SK-N-SH (cell line): ENCODE measurements at regions not wholly inside any gene's neighbourhood (a gene's known extent, or its start where the extent isn't known, plus 50 kb on each side); places are given as distances from the start of the nearest gene placed in this dataset.

Source experiments
- CTCF ChIA-PET: fragments of 300-600, 350-600 bp; formaldehyde crosslinking; extraction: SDS; loops from one replicate; lab custom pipeline; 2021; lab: Yijun Ruan, JAX
- POLR2A ChIA-PET: fragments of 350-600 bp; sonication (Branson Sonifier 250); formaldehyde crosslinking; extraction: SDS; loops from one replicate; lab custom pipeline; 2020; ENCODE audit warnings: antibody characterized with exemption, inconsistent platforms; lab: Yijun Ruan, JAX
- DNase-seq: peaks from one replicate; pipeline ENCODE4 v3.0.0; 2012
- H2AFZ ChIP-seq: fragments of 200-600 bp; sonication (generic); 2 replicates; pipeline ENCODE4 v1.8.1; 2016; ENCODE audit warnings: antibody characterized with exemption, mild to moderate bottlenecking, low read depth
- H3F3A ChIP-seq: fragments of 200-600 bp; sonication (generic); replicated peaks from 2 replicates; pipeline ENCODE3; 2016; ENCODE audit warnings: antibody characterized with exemption, mild to moderate bottlenecking; ENCODE audit not compliant: insufficient read depth
- H3K27ac ChIP-seq, 2 experiments: fragments of 200-500 bp in 1 of 2; fragments of 200-600 bp in 1 of 2; sonication (Bioruptor generic) in 1 of 2; sonication (generic), shearing (Covaris generic) in 1 of 2; 2 replicates each; pipeline versions ENCODE4 v1.5.1 to v1.6.1; 2014 to 2016; ENCODE audit warnings: low read depth in 2 of 2, inconsistent platforms in 1 of 2, low read length in 1 of 2, mild to moderate bottlenecking in 1 of 2, mixed read lengths in 1 of 2
- H3K27me3 ChIP-seq: fragments of 200-600 bp; sonication (generic), shearing (Covaris generic); 2 replicates; pipeline ENCODE4 v1.6.1; 2016; ENCODE audit warnings: mixed run types; ENCODE audit not compliant: insufficient read depth
- H3K36me3 ChIP-seq, 2 experiments: fragments of 200-500 bp in 1 of 2; fragments of 200-600 bp in 1 of 2; sonication (Bioruptor generic) in 1 of 2; sonication (generic) in 1 of 2; replicated peaks in 1 of 2; 2 replicates each; pipeline versions ENCODE3 to v1.5.1; 2014 to 2016; ENCODE audit warnings: low read length in 1 of 2, mild to moderate bottlenecking in 1 of 2; ENCODE audit not compliant: insufficient read depth in 2 of 2, control insufficient read depth in 1 of 2
- H3K4me1 ChIP-seq, 2 experiments: fragments of 200-500 bp in 1 of 2; fragments of 200-600 bp in 1 of 2; sonication (Bioruptor generic) in 1 of 2; sonication (generic), shearing (Covaris generic) in 1 of 2; 2 replicates each; pipeline versions ENCODE4 v1.5.1 to v1.6.1; 2014 to 2016; ENCODE audit warnings: low read depth in 1 of 2, low read length in 1 of 2, mixed run types in 1 of 2; ENCODE audit not compliant: insufficient read depth in 2 of 2, control insufficient read depth in 1 of 2
- H3K4me2 ChIP-seq: fragments of 200-600 bp; sonication (generic), shearing (Covaris generic); 2 replicates; pipeline ENCODE4 v1.6.1; 2017; ENCODE audit warnings: mixed run types
- H3K4me3 ChIP-seq, 2 experiments: fragments of 200-500 bp in 1 of 2; fragments of 200-600 bp in 1 of 2; sonication (Bioruptor generic) in 1 of 2; sonication (generic), shearing (Covaris generic) in 1 of 2; 2 replicates each; pipeline versions ENCODE4 v1.5.1 to v1.8.1; 2014 to 2016; ENCODE audit warnings: low read depth in 2 of 2, inconsistent platforms in 1 of 2, low read length in 1 of 2, mild to moderate bottlenecking in 1 of 2, mixed read lengths in 1 of 2, moderate library complexity in 1 of 2
- H3K79me2 ChIP-seq: fragments of 200-600 bp; sonication (generic); 2 replicates; pipeline ENCODE4 v1.8.1; 2017; ENCODE audit warnings: mild to moderate bottlenecking; ENCODE audit not compliant: insufficient read depth
- H3K9ac ChIP-seq: fragments of 200-600 bp; sonication (generic); 2 replicates; pipeline ENCODE4 v1.6.1; 2017; ENCODE audit warnings: mixed run types
- H3K9me2 ChIP-seq: fragments of 200-600 bp; sonication (generic); 2 replicates; pipeline ENCODE4 v1.6.1; 2017; ENCODE audit warnings: mixed run types
- H3K9me3 ChIP-seq: fragments of 200-600 bp; sonication (generic); 2 replicates; pipeline ENCODE4 v1.6.1; 2017; ENCODE audit warnings: mixed run types, mild to moderate bottlenecking, moderate library complexity
- H4K20me1 ChIP-seq: fragments of 200-600 bp; sonication (generic); 2 replicates; pipeline ENCODE4 v1.6.1; 2017; ENCODE audit warnings: mild to moderate bottlenecking, mixed run types; ENCODE audit not compliant: insufficient read depth
- CTCF ChIP-seq: fragments of 200-600 bp; sonication (generic); IDR thresholded peaks from 2 replicates; pipeline ENCODE4 v1.6.1; 2017; ENCODE audit warnings: antibody characterized with exemption, mild to moderate bottlenecking, moderate library complexity
- ELF1 ChIP-seq: IDR thresholded peaks from 2 replicates; pipeline ENCODE4 v1.4.0; 2012
- FOXJ3 ChIP-seq: sonication (generic); formaldehyde crosslinking; IDR thresholded peaks from 2 replicates; pipeline ENCODE4 v1.5.1; 2020; ENCODE audit warnings: mild to moderate bottlenecking, missing genetic modification reagents
- FOXM1 ChIP-seq: IDR thresholded peaks from 2 replicates; pipeline ENCODE4 v1.4.0; 2012; ENCODE audit warnings: low read depth, mild to moderate bottlenecking
- JUND ChIP-seq: IDR thresholded peaks from 2 replicates; pipeline ENCODE4 v1.4.0; 2012
- MAX ChIP-seq: IDR thresholded peaks from 2 replicates; pipeline ENCODE4 v1.4.0; 2012; ENCODE audit warnings: low read depth
- NFIC ChIP-seq: IDR thresholded peaks from 2 replicates; pipeline ENCODE4 v1.4.0; 2012; ENCODE audit warnings: borderline replicate concordance
- RCOR1 ChIP-seq: fragments of 150-350 bp; IDR thresholded peaks from 2 replicates; pipeline ENCODE4 v1.6.1; 2017; ENCODE audit warnings: antibody characterized with exemption, low read length
- RXRA ChIP-seq: IDR thresholded peaks from 2 replicates; pipeline ENCODE4 v1.4.0; 2012; ENCODE audit warnings: low read depth, mild to moderate bottlenecking, borderline replicate concordance
- SIN3A ChIP-seq: IDR thresholded peaks from 2 replicates; pipeline ENCODE4 v1.6.1; 2012; ENCODE audit warnings: low read depth, mild to moderate bottlenecking, low read length, moderate library complexity, borderline replicate concordance
- TCF12 ChIP-seq: IDR thresholded peaks from 2 replicates; pipeline ENCODE4 v1.4.0; 2012
- TEAD4 ChIP-seq: IDR thresholded peaks from 2 replicates; pipeline ENCODE4 v1.4.0; 2012; ENCODE audit warnings: mild to moderate bottlenecking, borderline replicate concordance; ENCODE audit not compliant: insufficient read depth
- USF2 ChIP-seq: fragments of 150-350 bp; IDR thresholded peaks from 2 replicates; pipeline ENCODE4 v1.6.1; 2017; ENCODE audit warnings: antibody characterized with exemption, low read length, low read depth, borderline replicate concordance
- TF ChIP-seq, protein P1 (sequence below): IDR thresholded peaks from 2 replicates; pipeline ENCODE4 v1.4.0; 2012; ENCODE audit warnings: low read depth, borderline replicate concordance
- TF ChIP-seq, protein P2 (sequence below): IDR thresholded peaks from 2 replicates; pipeline ENCODE4 v1.6.1; 2012; ENCODE audit warnings: mild to moderate bottlenecking, low read depth, low read length, moderate library complexity

DNA sequence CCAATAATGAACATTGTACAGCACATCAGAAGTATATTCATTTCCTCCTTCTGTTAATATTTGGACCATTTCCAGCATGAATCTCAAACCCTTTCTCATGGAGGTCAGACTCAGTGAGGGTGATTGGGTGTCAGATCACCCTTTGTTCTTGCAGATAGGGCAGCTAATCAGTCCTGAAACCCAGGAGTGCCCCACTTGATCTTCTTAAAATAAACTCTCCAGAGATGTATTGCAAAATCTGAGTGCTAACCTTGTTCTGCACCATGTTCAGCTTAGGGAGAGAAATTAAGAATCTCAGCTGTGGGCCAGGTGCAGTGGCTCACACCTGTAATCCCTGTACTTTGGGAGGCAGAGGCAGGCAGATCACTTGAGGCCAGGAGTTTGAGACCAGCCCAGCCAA is 869.4 kb downstream of the TYW1 start:
- 0 out of 2 replicates have a peak, but pooled peaks cover 5% of the 10 kb centered on the region for H3K9me3 ChIP-seq
- no peak overlapping the region for H3K4me2 ChIP-seq
- H3K4me3 ChIP-seq: no peak overlapping the region
- no peaks in the 10 kb centered on the region for H3K4me1 ChIP-seq
- H3F3A ChIP-seq: no peaks in the 10 kb centered on the region
- no peaks in the 10 kb centered on the region for H4K20me1 ChIP-seq
- H3K9ac ChIP-seq: no peak overlapping the region
- no peaks in the 10 kb centered on the region for H3K79me2 ChIP-seq
- no peaks in the 10 kb centered on the region for H3K9me2 ChIP-seq
- no peak for TF ChIP-seq RCOR1
- TF ChIP-seq JUND: no peak
- TF ChIP-seq SIN3A: no peak
- no peak for TF ChIP-seq NFIC
- TF ChIP-seq RXRA: no peak
- TF ChIP-seq USF2: no peak
- TF ChIP-seq TCF12: no peak
- no peak for TF ChIP-seq FOXJ3 (CRISPR knock-in tag)
- no peak for TF ChIP-seq CTCF
- no peak for TF ChIP-seq TEAD4
- TF ChIP-seq, protein P1, sequence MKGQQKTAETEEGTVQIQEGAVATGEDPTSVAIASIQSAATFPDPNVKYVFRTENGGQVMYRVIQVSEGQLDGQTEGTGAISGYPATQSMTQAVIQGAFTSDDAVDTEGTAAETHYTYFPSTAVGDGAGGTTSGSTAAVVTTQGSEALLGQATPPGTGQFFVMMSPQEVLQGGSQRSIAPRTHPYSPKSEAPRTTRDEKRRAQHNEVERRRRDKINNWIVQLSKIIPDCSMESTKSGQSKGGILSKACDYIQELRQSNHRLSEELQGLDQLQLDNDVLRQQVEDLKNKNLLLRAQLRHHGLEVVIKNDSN: no peak
- TF ChIP-seq, protein P2, sequence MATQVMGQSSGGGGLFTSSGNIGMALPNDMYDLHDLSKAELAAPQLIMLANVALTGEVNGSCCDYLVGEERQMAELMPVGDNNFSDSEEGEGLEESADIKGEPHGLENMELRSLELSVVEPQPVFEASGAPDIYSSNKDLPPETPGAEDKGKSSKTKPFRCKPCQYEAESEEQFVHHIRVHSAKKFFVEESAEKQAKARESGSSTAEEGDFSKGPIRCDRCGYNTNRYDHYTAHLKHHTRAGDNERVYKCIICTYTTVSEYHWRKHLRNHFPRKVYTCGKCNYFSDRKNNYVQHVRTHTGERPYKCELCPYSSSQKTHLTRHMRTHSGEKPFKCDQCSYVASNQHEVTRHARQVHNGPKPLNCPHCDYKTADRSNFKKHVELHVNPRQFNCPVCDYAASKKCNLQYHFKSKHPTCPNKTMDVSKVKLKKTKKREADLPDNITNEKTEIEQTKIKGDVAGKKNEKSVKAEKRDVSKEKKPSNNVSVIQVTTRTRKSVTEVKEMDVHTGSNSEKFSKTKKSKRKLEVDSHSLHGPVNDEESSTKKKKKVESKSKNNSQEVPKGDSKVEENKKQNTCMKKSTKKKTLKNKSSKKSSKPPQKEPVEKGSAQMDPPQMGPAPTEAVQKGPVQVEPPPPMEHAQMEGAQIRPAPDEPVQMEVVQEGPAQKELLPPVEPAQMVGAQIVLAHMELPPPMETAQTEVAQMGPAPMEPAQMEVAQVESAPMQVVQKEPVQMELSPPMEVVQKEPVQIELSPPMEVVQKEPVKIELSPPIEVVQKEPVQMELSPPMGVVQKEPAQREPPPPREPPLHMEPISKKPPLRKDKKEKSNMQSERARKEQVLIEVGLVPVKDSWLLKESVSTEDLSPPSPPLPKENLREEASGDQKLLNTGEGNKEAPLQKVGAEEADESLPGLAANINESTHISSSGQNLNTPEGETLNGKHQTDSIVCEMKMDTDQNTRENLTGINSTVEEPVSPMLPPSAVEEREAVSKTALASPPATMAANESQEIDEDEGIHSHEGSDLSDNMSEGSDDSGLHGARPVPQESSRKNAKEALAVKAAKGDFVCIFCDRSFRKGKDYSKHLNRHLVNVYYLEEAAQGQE: no peak
- no peak for TF ChIP-seq FOXM1
- TF ChIP-seq MAX: no peak
- TF ChIP-seq ELF1: no peak
- TF ChIP-seq, all 33 proteins: peak for 0
- Histone ChIP-seq H3K27ac (no peak overlapping the region), H2AFZ (no peak overlapping the region), H3K36me3 (no peaks in the 10 kb centered on the region), H3K27me3 (no peaks in the 10 kb centered on the region)
- no peak for DNase-seq
- ChIA-PET POLR2A (no interaction called here), CTCF (no interaction called here)
